Smooth muscle cell (in vitro differentiated cells): ENCODE measurements at regions not wholly inside any gene's neighbourhood (a gene's known extent, or its start where the extent isn't known, plus 50 kb on each side); places are given as distances from the start of the nearest gene placed in this dataset.
"Not testable (repeated sequence)": the region's sequence is repeated elsewhere in the genome, so short reads cannot be mapped to it uniquely, and the experiment has no call there.

Source experiments
- DNase-seq: peaks from one replicate; lab custom pipeline; 2025; ENCODE audit not compliant: unreplicated experiment; lab: John Stamatoyannopoulos, UW
- H2AFZ ChIP-seq: fragments of 200-600 bp; sonication (generic); 2 replicates; pipeline ENCODE4 v1.6.0; 2016; ENCODE audit warnings: antibody characterized with exemption, low read depth, mild to moderate bottlenecking
- H3F3A ChIP-seq: fragments of 200-600 bp; sonication (generic); 2 replicates; pipeline ENCODE4 v1.6.0; 2017; ENCODE audit warnings: antibody characterized with exemption, low read depth
- H3K27ac ChIP-seq: fragments of 200-600 bp; sonication (generic); 2 replicates; pipeline ENCODE4 v1.5.1; 2016; ENCODE audit warnings: low read depth, mild to moderate bottlenecking
- H3K27me3 ChIP-seq: fragments of 200-600 bp; sonication (generic); 2 replicates; pipeline ENCODE4 v1.6.1; 2016; ENCODE audit warnings: low read depth, mild to moderate bottlenecking
- H3K36me3 ChIP-seq: fragments of 200-600 bp; sonication (generic); 2 replicates; pipeline ENCODE4 v1.5.1; 2016; ENCODE audit warnings: low read depth
- H3K4me1 ChIP-seq: fragments of 200-600 bp; sonication (generic); 2 replicates; pipeline ENCODE4 v1.5.1; 2016; ENCODE audit warnings: low read depth
- H3K4me2 ChIP-seq: fragments of 200-600 bp; sonication (generic); 2 replicates; pipeline ENCODE4 v1.6.0; 2016; ENCODE audit warnings: mild to moderate bottlenecking
- H3K4me3 ChIP-seq: fragments of 200-600 bp; sonication (generic); 2 replicates; pipeline ENCODE4 v1.5.1; 2016; ENCODE audit warnings: mild to moderate bottlenecking
- H3K79me2 ChIP-seq: fragments of 200-600 bp; sonication (generic); 2 replicates; pipeline ENCODE4 v1.6.0; 2016; ENCODE audit warnings: low read depth, mild to moderate bottlenecking
- H3K9ac ChIP-seq: fragments of 200-600 bp; sonication (generic); 2 replicates; pipeline ENCODE4 v1.6.0; 2016; ENCODE audit warnings: low read depth
- H3K9me3 ChIP-seq: fragments of 200-600 bp; sonication (generic); replicated peaks from 2 replicates; pipeline ENCODE4 v1.5.1; 2016; ENCODE audit warnings: low read depth
- H4K20me1 ChIP-seq: fragments of 200-600 bp; sonication (generic); 2 replicates; pipeline ENCODE4 v1.6.0; 2016; ENCODE audit warnings: low read depth
- CTCF ChIP-seq: fragments of 200-600 bp; sonication (generic); IDR thresholded peaks from 2 replicates; pipeline ENCODE4 v1.5.1; 2017; ENCODE audit warnings: borderline replicate concordance, mild to moderate bottlenecking, antibody characterized with exemption; ENCODE audit not compliant: insufficient read depth, poor library complexity, severe bottlenecking
- WGBS: methylation state at CpG from one replicate; pipeline ENCODE4 v1.1.7; 2016; ENCODE audit warnings: low lambda C conversion rate; 5-methylcytosine and 5-hydroxymethylcytosine counted together

- no peak overlapping the region for H2AFZ ChIP-seq
- H3K4me2 ChIP-seq, result no peak overlapping the region
- H3K9ac ChIP-seq, result no peak overlapping the region
- no peaks in the 10 kb centered on the region for H3K9me3 ChIP-seq
- 80% methylated on average over 2 of the region's 2 CpGs for WGBS
- no peaks in the 10 kb centered on the region for H3K79me2 ChIP-seq
- no peak overlapping the region for H3K4me3 ChIP-seq
- no peaks in the 10 kb centered on the region for H3K4me1 ChIP-seq
- H3K27ac ChIP-seq, result no peak overlapping the region
- DNase-seq, result no peak
- no peaks in the 10 kb centered on the region for H4K20me1 ChIP-seq
- H3F3A ChIP-seq, result no peaks in the 10 kb centered on the region
- H3K36me3 ChIP-seq, result no peaks in the 10 kb centered on the region
- no peak for TF ChIP-seq CTCF
- no peaks in the 10 kb centered on the region for H3K27me3 ChIP-seq
Measured at GRCh38 chr18:11464129-11464528, 145.3 kb upstream of the SLC35G4 start.

- H2AFZ ChIP-seq, result no peak overlapping the region
- H3K4me3 ChIP-seq, result no peak overlapping the region
- H3K9me3 ChIP-seq, result no peaks in the 10 kb centered on the region
- no peaks in the 10 kb centered on the region for H3K4me1 ChIP-seq
- H3K36me3 ChIP-seq, result no peaks in the 10 kb centered on the region
- WGBS, result 89% methylated on average over 3 of the region's 3 CpGs
- no peak overlapping the region for H3K4me2 ChIP-seq
- TF ChIP-seq CTCF, result no peak
- no peaks in the 10 kb centered on the region for H4K20me1 ChIP-seq
- H3K27ac ChIP-seq, result no peak overlapping the region
- DNase-seq, result no peak
- H3F3A ChIP-seq, result no peaks in the 10 kb centered on the region
- no peaks in the 10 kb centered on the region for H3K27me3 ChIP-seq
- no peak overlapping the region for H3K9ac ChIP-seq
- no peaks in the 10 kb centered on the region for H3K79me2 ChIP-seq
Measured at GRCh38 chr18:11458447-11458846, 150.9 kb upstream of the SLC35G4 start.

GRCh38 chr18:11457853-11458252 is 151.5 kb upstream of the SLC35G4 start:
- H3K4me3 ChIP-seq, H3K4me1 ChIP-seq: not testable (repeated sequence)
- WGBS, result 88% methylated on average over 3 of the region's 3 CpGs

GRCh38 chr18:11454040-11454439 is 155.4 kb upstream of the SLC35G4 start:
- WGBS, result 93% methylated on average over 5 of the region's 5 CpGs
- Histone ChIP-seq H3K27me3 (no peaks in the 10 kb centered on the region), H3F3A (no peaks in the 10 kb centered on the region), H3K4me2 (no peak overlapping the region), H3K79me2 (no peaks in the 10 kb centered on the region), H4K20me1 (no peaks in the 10 kb centered on the region), H3K9me3 (no peaks in the 10 kb centered on the region), H3K36me3 (no peaks in the 10 kb centered on the region), H3K27ac (no peak overlapping the region), H3K9ac (no peak overlapping the region), H3K4me1 (no peaks in the 10 kb centered on the region), H2AFZ (no peak overlapping the region), H3K4me3 (no peak overlapping the region)
- TF ChIP-seq CTCF, result no peak
- no peak for DNase-seq

More at GRCh38 chr18:11457853-11458252, 151.5 kb upstream of the SLC35G4 start:
- not testable (repeated sequence) for DNase-seq, H3K4me2 ChIP-seq, H3K27me3 ChIP-seq, H3F3A ChIP-seq, H4K20me1 ChIP-seq, H3K27ac ChIP-seq, H3K79me2 ChIP-seq, H3K9ac ChIP-seq, H3K9me3 ChIP-seq, H3K36me3 ChIP-seq, H2AFZ ChIP-seq

- not testable (repeated sequence) for H3K79me2 ChIP-seq, H3F3A ChIP-seq, H2AFZ ChIP-seq, H3K4me1 ChIP-seq, H3K4me2 ChIP-seq, H4K20me1 ChIP-seq, H3K9me3 ChIP-seq, DNase-seq, H3K9ac ChIP-seq, H3K4me3 ChIP-seq, H3K36me3 ChIP-seq, H3K27ac ChIP-seq, H3K27me3 ChIP-seq
- 84% methylated on average over 4 of the region's 4 CpGs for WGBS
Measured at GRCh38 chr18:11444169-11444568, 165.2 kb upstream of the SLC35G4 start.
